H9 (cell line): ENCODE measurements at regions not wholly inside any gene's neighbourhood (a gene's known extent, or its start where the extent isn't known, plus 50 kb on each side); places are given as distances from the start of the nearest gene placed in this dataset.

Experiments
- DNase-seq: peaks from one replicate; pipeline ENCODE4 v3.0.0-alpha.2; 2017
- H2AFZ ChIP-seq: one replicate; pipeline ENCODE4 v1.6.1; 2013; ENCODE audit warnings: mild to moderate bottlenecking, low read length, control low read depth, moderate library complexity
- H2AK5ac ChIP-seq: 2 replicates; pipeline ENCODE4 v1.6.1; 2013; ENCODE audit warnings: low read length, control low read depth, mixed read lengths; ENCODE audit not compliant: insufficient read length
- H2BK120ac ChIP-seq: one replicate; pipeline ENCODE4 v1.6.1; 2013; ENCODE audit warnings: low read depth, mild to moderate bottlenecking, low read length, control low read depth, inconsistent platforms; ENCODE audit not compliant: poor library complexity, severe bottlenecking
- H2BK12ac ChIP-seq: 2 replicates; pipeline ENCODE4 v1.6.1; 2013; ENCODE audit warnings: low read length, control low read depth, mixed read lengths, low read depth; ENCODE audit not compliant: insufficient read length
- H2BK15ac ChIP-seq: 2 replicates; pipeline ENCODE4 v1.6.1; 2013; ENCODE audit warnings: low read depth, low read length, control low read depth
- H2BK20ac ChIP-seq: one replicate; pipeline ENCODE4 v1.6.1; 2013; ENCODE audit warnings: low read depth, mild to moderate bottlenecking, low read length, control low read depth, inconsistent platforms; ENCODE audit not compliant: poor library complexity, severe bottlenecking
- H2BK5ac ChIP-seq: 2 replicates; pipeline ENCODE4 v1.6.1; 2013; ENCODE audit warnings: low read length, control low read depth, mixed read lengths; ENCODE audit not compliant: insufficient read length
- H3K14ac ChIP-seq: 2 replicates; pipeline ENCODE4 v1.6.1; 2013; ENCODE audit warnings: low read length, control low read depth; ENCODE audit not compliant: insufficient read depth
- H3K18ac ChIP-seq: 2 replicates; pipeline ENCODE4 v1.6.1; 2013; ENCODE audit warnings: low read depth, mild to moderate bottlenecking, mixed read lengths, low read length, control low read depth; ENCODE audit not compliant: insufficient read length
- H3K23ac ChIP-seq: 2 replicates; pipeline ENCODE4 v1.6.1; 2013; ENCODE audit warnings: low read length, control low read depth, mixed read lengths, low read depth; ENCODE audit not compliant: insufficient read length
- H3K23me2 ChIP-seq: 2 replicates; pipeline ENCODE4 v1.6.1; 2013; ENCODE audit warnings: low read depth, mild to moderate bottlenecking, mixed read lengths, low read length, control low read depth; ENCODE audit not compliant: insufficient read length, poor library complexity, severe bottlenecking
- H3K27ac ChIP-seq: 2 replicates; pipeline ENCODE4 v1.5.1; 2013; ENCODE audit warnings: low read length, control low read depth, mixed read lengths, low read depth; ENCODE audit not compliant: insufficient read length
- H3K27me3 ChIP-seq: 2 replicates; pipeline ENCODE4 v1.6.1; 2013; ENCODE audit warnings: low read length, control low read depth, inconsistent platforms; ENCODE audit not compliant: insufficient read depth
- H3K4ac ChIP-seq: 2 replicates; pipeline ENCODE4 v1.6.1; 2013; ENCODE audit warnings: low read depth, mild to moderate bottlenecking, control low read depth, inconsistent platforms, low read length, moderate library complexity
- H3K4me1 ChIP-seq: 2 replicates; pipeline ENCODE4 v1.6.1; 2013; ENCODE audit warnings: low read length, control low read depth, inconsistent platforms; ENCODE audit not compliant: insufficient read depth
- H3K4me2 ChIP-seq: 2 replicates; pipeline ENCODE4 v1.6.1; 2013; ENCODE audit warnings: low read length, control low read depth, mixed read lengths; ENCODE audit not compliant: insufficient read length, insufficient read depth
- H3K56ac ChIP-seq: 2 replicates; pipeline ENCODE4 v1.6.1; 2013; ENCODE audit warnings: low read depth, mild to moderate bottlenecking, mixed read lengths, low read length, control low read depth; ENCODE audit not compliant: insufficient read length
- H3K79me1 ChIP-seq: 2 replicates; pipeline ENCODE4 v1.6.1; 2013; ENCODE audit warnings: low read depth, mild to moderate bottlenecking, moderate library complexity, low read length, control low read depth, inconsistent platforms; ENCODE audit not compliant: insufficient read depth, poor library complexity, severe bottlenecking
- H3K79me2 ChIP-seq: 2 replicates; pipeline ENCODE4 v1.6.1; 2013; ENCODE audit warnings: low read length, control low read depth, inconsistent platforms; ENCODE audit not compliant: insufficient read depth
- H3K9ac ChIP-seq: 2 replicates; pipeline ENCODE4 v1.6.1; 2013; ENCODE audit warnings: low read length, control low read depth, mixed read lengths; ENCODE audit not compliant: insufficient read length; ENCODE audit errors: extremely low read depth
- H3K9me3 ChIP-seq: one replicate; pipeline ENCODE4 v1.6.1; 2013; ENCODE audit warnings: low read depth, low read length, inconsistent platforms; ENCODE audit not compliant: control insufficient read depth
- H3T11ph ChIP-seq: one replicate; pipeline ENCODE4 v1.6.1; 2013; ENCODE audit warnings: mild to moderate bottlenecking, low read length, control low read depth, inconsistent platforms
- H4K20me1 ChIP-seq: one replicate; pipeline ENCODE4 v1.6.1; 2013; ENCODE audit not compliant: control insufficient read depth, insufficient read length, insufficient read depth
- H4K5ac ChIP-seq: 2 replicates; pipeline ENCODE4 v1.6.1; 2013; ENCODE audit warnings: low read depth, mild to moderate bottlenecking, mixed read lengths, low read length, control low read depth; ENCODE audit not compliant: insufficient read length
- H4K8ac ChIP-seq: replicated peaks from 2 replicates; pipeline ENCODE4 v1.6.1; 2013; ENCODE audit warnings: low read length, control low read depth, mixed read lengths, low read depth; ENCODE audit not compliant: insufficient read length
- H4K91ac ChIP-seq: 2 replicates; pipeline ENCODE4 v1.6.1; 2013; ENCODE audit warnings: low read depth, mild to moderate bottlenecking, moderate library complexity, mixed read lengths, low read length, control low read depth; ENCODE audit not compliant: insufficient read length
- H3K27ac Mint-ChIP-seq, 3 experiments: 2 replicates in 2 of 3; 3 replicates in 1 of 3; pipeline ENCODE4 v1.8.0; 2020 to 2021; ENCODE audit warnings: mixed read lengths in 3 of 3, mild to moderate bottlenecking in 1 of 3, moderate library complexity in 1 of 3
- H3K27me3 Mint-ChIP-seq: 2 replicates; pipeline ENCODE4 v1.8.0; 2021; ENCODE audit warnings: low read depth, mild to moderate bottlenecking, moderate library complexity, mixed read lengths
- H3K36me3 Mint-ChIP-seq, 3 experiments: 2 replicates in 2 of 3; 3 replicates in 1 of 3; pipeline ENCODE4 v1.8.0; 2020 to 2021; ENCODE audit warnings: low read depth in 3 of 3, mixed read lengths in 3 of 3; ENCODE audit not compliant: insufficient read depth in 1 of 3
- H3K4me1 Mint-ChIP-seq, 2 experiments: 2 replicates each; pipeline ENCODE4 v1.8.0; 2020; ENCODE audit warnings: mixed read lengths in 2 of 2
- H3K4me3 Mint-ChIP-seq, 2 experiments: 2 replicates in 1 of 2; 3 replicates in 1 of 2; pipeline ENCODE4 v1.8.0; 2020 to 2021; ENCODE audit warnings: mild to moderate bottlenecking in 2 of 2, mixed read lengths in 2 of 2, moderate library complexity in 1 of 2
- H3K9me3 Mint-ChIP-seq, 2 experiments: 2 replicates in 1 of 2; 3 replicates in 1 of 2; pipeline ENCODE4 v1.8.0; 2020; ENCODE audit warnings: mild to moderate bottlenecking in 2 of 2, mixed read lengths in 2 of 2, moderate library complexity in 1 of 2
- WGBS: extraction: QIAGEN DNeasy Blood & Tissue Kit; methylation state at CpG from one replicate; pipeline ENCODE4 v1.1.7; 2013; ENCODE audit warnings: missing lambda C conversion rate, low lambda C conversion rate, mixed read lengths; ENCODE audit not compliant: insufficient read length; ENCODE audit errors: extremely low coverage; 5-methylcytosine and 5-hydroxymethylcytosine counted together
- TF ChIP-seq, protein P1 (sequence below): fragments of 200-600 bp; sonication (generic); conservative IDR thresholded peaks from 3 replicates; pipeline ENCODE4 v1.8.0; 2021; ENCODE audit warnings: antibody characterized with exemption, mild to moderate bottlenecking

DNA sequence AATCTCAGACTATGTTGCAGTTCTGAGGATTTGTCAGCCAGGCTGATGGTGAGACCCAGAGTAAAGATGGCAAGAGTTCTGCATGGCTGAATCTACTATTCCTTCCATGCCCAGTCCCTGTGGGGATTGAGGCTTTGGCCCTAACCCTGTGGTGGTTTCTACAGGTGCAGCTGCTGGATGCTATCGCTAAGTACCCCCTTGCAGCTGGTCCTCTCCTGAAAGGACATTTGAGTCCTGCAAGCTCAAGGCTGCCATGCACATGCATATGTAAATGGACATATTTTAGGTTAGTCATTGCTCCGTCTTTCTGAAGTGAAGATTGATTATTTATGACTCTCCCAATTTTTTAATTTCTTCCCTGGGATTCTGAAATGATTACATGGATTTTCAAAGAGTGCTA is 1122.2 kb upstream of the CELF2 start:
- Histone ChIP-seq H4K20me1 (no peaks in the 10 kb centered on the region), H3K14ac (no peak overlapping the region), H3K9ac (no peak overlapping the region), H2BK12ac (no peak overlapping the region), H3K23me2 (no peaks in the 10 kb centered on the region), H3K27me3 (no peaks in the 10 kb centered on the region), H3K4ac (no peak overlapping the region), H4K91ac (no peak overlapping the region), H3K4me2 (no peak overlapping the region), H2BK15ac (no peak overlapping the region), H3K56ac (no peak overlapping the region), H3K79me1 (no peaks in the 10 kb centered on the region), H3K27ac (no peak overlapping the region), H2BK5ac (no peak overlapping the region), H2AFZ (no peak overlapping the region), H3T11ph (no peak overlapping the region), H3K23ac (no peak overlapping the region), H3K18ac (no peak overlapping the region), H2BK20ac (no peak overlapping the region), H3K4me1 (no peaks in the 10 kb centered on the region), H2AK5ac (no peak overlapping the region), H4K8ac (no peak overlapping the region), H4K5ac (no peak overlapping the region), H3K79me2 (no peaks in the 10 kb centered on the region), H2BK120ac (no peak overlapping the region), H3K9me3 (no peaks in the 10 kb centered on the region)
- Mint-ChIP-seq H3K27me3 (no peaks in the 10 kb centered on the region), H3K27ac (no peak overlapping the region), H3K4me3 (no peak overlapping the region), H3K36me3 (no peaks in the 10 kb centered on the region; a peak in 1 of 7 replicates), H3K4me1 (peaks cover 10 to 11% of the 10 kb centered on the region in 2 experiments; a peak in 2 of 4 replicates), H3K9me3 (peaks cover 0 to 2% of the 10 kb centered on the region in 2 experiments; a peak in 1 of 5 replicates)
- WGBS: no CpG with 5 or more reads among the region's 2 CpGs
- TF ChIP-seq, protein P1, sequence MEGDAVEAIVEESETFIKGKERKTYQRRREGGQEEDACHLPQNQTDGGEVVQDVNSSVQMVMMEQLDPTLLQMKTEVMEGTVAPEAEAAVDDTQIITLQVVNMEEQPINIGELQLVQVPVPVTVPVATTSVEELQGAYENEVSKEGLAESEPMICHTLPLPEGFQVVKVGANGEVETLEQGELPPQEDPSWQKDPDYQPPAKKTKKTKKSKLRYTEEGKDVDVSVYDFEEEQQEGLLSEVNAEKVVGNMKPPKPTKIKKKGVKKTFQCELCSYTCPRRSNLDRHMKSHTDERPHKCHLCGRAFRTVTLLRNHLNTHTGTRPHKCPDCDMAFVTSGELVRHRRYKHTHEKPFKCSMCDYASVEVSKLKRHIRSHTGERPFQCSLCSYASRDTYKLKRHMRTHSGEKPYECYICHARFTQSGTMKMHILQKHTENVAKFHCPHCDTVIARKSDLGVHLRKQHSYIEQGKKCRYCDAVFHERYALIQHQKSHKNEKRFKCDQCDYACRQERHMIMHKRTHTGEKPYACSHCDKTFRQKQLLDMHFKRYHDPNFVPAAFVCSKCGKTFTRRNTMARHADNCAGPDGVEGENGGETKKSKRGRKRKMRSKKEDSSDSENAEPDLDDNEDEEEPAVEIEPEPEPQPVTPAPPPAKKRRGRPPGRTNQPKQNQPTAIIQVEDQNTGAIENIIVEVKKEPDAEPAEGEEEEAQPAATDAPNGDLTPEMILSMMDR: no peak
- no peak for DNase-seq
